ENCODE measurements at regions not wholly inside any gene's neighbourhood (a gene's known extent, or its start where the extent isn't known, plus 50 kb on each side); places are given as distances from the start of the nearest gene placed in this dataset.
"Not testable (repeated sequence)": the region's sequence is repeated elsewhere in the genome, so short reads cannot be mapped to it uniquely, and the experiment has no call there.

- no peak for DNase-seq (ENCODE audit: low spot score)
These were observed 478.9 kb upstream of the LMO3 start for GRCh38 chr12:17084831-17085230.

DNA sequence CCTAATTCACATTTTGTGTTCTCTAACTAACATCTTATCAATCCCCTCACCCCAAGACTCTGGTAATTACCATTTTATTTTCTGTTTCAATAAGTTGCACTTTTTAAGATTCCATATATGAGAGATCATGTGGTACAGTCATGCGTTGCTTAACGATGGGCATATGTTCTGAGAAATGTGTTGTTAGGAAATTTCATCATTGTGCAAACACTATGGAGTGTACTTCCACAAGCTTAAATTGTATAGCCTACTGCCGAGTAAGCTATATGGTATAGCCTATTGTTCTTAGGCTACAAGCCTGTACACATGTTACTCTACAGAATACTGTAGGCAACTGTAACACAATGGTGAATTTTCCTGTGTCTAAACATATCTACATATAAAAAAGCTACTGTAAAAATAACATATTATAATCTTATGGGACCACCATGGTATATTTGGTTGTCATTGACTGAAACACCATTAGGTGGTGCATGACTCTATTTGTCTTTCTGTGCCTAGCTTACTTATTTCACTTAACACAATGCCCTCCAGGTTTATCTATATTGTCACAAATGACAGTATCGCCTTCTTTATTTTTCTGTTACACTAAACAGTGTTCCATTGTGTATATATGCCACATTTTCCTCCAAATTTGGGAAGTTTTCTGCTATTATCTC is 473.4 kb upstream of the LMO3 start:
- no peak for DNase-seq (ENCODE audit: low spot score)

- DNase-seq (ENCODE audit: low spot score) = no peak
These were observed 471.6 kb upstream of the LMO3 start for GRCh38 chr12:17077594-17077993.

GRCh38 chr12:17076811-17077210 is 470.8 kb upstream of the LMO3 start:
- DNase-seq (ENCODE audit: low spot score) = no peak

- DNase-seq (ENCODE audit: low spot score) = no peak
These were observed 470.2 kb upstream of the LMO3 start for GRCh38 chr12:17076028-17076744.

DNA sequence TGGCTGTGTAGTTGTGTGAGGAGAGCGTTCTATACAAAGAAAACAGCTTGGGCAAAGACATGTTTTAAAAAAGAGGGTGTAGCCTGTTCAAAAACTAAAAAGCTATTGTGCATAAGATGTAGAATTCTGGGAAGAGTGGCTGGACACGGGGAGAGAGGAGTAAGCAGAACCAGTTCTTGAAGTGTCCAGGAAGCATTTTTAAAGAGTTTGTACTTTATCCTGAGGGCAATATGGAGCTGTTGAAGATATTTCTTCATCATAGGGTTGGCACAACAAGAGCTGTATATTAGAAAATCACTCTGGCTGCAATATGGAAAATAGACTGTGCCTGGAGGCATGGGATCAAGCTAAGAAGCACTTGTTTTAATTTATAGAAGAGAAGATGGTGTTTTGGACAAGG is 458.9 kb upstream of the LMO3 start:
- DNase-seq (ENCODE audit: low spot score) = no peak

- no peak for DNase-seq (ENCODE audit: low spot score)
These were observed 456.5 kb upstream of the LMO3 start for GRCh38 chr12:17062267-17063036.

DNA sequence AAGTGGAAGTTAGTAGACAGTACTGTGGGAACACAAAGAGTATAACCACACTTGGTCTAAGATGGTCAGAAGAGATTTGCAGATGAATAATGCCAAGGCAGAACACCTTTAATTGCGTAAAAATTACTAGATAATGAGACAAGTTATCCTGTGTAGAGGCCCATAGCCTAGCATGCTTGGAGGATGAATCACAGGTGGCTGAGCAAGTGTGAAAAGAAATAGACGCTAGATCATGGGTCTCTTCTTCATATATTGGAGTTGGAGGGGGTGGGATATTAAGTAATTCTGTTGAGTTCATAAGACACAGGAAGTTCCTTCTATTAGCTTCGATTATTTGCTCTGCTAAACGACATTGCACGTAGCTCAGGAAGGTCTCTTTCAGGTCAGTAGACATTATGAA is 454.3 kb upstream of the LMO3 start:
- no peak for DNase-seq (ENCODE audit: low spot score)

DNA sequence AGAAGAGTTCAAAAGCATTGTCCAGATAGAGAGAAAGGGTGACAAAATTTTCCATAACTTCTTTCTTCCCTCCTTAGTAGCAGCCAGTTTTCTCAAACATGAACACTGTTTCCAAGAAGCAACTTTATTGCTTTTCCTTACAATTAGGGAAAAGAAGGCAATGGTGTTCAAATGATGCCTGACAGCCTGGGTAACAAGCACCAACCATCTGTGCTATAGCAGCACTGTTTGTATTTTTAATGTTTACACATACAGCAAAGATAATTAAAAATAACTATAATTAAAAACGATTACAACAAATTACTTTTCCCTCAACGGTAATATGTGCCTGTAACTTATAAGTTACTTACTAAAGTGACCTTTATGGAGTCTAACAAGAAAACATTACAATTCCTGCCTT is 450.6 kb upstream of the LMO3 start:
- DNase-seq (ENCODE audit: low spot score) = no peak

GRCh38 chr12:17038923-17039322 is 433.0 kb upstream of the LMO3 start:
- DNase-seq (ENCODE audit: low spot score) = no peak

DNA sequence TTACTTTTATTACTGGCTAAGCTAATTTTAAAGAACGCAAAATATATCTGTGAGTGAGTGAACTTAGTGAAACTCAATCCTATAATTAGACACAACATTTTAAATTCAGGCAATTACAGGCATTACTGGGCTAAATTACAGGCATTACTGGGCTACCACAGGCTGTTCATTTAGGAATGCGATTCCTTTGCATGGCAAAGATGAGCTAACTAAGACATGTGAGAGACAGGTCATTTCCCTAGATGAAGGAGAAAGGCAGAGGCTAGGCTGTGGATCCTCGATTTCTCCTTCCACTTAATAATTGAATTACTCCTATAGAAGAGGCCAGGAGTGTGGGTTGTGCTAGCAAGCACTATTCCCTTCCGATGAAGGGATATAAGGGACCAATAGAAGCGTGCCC is 429.4 kb upstream of the LMO3 start:
- DNase-seq (ENCODE audit: low spot score) = no peak

GRCh38 chr12:17030338-17030737 is 424.4 kb upstream of the LMO3 start:
- DNase-seq (ENCODE audit: low spot score) = no peak

GRCh38 chr12:17028348-17028747 is 422.4 kb upstream of the LMO3 start:
- DNase-seq (ENCODE audit: low spot score) = no peak

DNA sequence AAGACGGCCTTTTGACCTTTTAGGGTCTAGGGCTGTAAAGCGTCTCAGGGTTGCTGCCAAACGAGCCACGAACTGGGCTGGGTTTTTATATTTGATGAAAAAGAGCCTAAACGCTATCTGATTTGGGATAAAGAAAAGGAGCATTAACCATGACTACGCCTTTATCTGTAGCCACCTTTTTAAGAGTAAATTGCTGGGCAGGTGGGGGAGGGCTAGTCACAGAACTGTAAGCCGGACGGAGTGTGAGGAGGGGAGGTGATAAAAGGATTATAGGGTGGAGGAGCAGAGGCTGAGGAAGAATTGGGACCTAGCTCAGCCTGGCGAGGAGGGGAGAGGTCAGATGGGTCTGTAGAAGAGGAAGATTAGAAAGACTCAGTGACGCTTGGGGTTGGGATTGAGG is 419.5 kb upstream of the LMO3 start:
- not testable (repeated sequence) for DNase-seq (ENCODE audit: low spot score)

DNA sequence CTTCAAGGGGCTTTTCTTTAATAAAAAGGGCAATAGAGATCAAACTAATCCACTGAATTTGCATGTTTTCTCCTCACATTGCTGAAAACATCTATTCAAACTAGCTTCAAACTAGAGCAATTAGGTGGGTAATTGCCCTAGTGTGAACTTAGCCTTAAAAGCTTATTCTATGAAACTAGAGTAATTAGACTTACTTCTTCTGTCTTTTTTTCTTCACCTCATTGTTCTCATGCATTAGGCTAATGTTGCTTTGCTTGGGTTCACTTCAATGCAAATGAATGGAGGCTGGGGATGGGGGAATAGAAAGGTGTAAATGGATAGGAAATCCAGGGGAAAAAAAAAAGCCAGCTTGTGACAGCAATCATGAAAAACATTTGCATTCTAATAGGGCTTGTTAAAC is 414.8 kb upstream of the LMO3 start:
- DNase-seq (ENCODE audit: low spot score) = no peak

DNA sequence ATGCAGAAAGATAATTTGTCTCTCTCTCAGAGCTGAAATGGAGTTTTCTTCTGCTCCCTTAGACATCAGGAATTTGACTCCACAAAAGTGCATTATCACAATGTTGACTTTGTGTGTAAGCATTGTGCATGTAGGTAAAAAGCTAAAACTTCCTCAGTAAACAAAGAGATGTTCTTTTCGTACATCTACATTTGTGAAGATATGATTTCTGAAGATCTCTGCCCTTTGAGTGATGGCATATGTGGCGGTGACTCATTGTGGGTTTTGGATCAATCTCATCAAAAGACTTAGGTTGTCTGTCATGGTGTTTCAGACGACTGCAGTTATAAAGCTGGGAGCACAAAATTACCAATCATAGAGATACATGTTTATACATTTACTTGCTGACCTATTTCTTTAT is 411.4 kb upstream of the LMO3 start:
- no peak for DNase-seq (ENCODE audit: low spot score)

DNA sequence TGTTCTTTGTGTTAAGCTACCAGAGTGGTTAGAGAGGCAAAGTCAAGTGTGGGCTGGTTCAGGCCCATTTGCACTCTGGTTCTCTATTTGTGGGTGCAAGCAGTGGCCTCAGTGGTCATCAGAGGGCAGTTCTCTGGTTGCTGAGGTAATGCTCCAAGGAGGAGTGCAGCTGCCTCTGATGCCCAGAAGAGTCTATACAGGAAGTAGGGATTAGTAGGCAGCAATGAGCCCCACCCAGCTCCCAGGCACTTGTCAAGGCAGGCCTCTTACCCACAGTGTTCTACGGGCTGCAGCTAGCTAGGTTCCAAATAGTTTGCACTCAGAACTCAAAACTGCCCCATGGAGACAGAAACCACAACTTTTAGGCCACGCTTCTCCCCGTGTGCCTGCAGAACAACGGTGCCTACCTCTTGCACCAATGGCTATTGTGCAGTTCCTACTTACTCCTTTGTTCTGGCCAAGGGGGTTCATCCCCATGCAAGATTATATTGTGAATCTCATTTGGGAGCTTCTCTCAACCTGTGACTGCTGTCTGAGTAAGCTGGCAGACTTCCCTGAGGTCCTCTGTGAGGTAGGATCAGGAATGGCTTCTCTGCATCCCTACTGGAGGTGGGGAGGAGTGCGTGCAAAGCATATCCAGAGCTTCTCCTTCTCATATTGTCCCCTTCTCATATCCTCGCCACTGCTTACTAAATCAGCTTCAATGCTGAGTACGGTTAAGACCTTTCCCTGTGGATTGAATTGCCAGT is 410.3 kb upstream of the LMO3 start:
- no peak for DNase-seq (ENCODE audit: low spot score)

GRCh38 chr12:17015501-17015900 is 409.5 kb upstream of the LMO3 start:
- no peak for DNase-seq (ENCODE audit: low spot score)

GRCh38 chr12:17007442-17008040 is 401.6 kb upstream of the LMO3 start:
- DNase-seq (ENCODE audit: low spot score) = not testable (repeated sequence)

DNA sequence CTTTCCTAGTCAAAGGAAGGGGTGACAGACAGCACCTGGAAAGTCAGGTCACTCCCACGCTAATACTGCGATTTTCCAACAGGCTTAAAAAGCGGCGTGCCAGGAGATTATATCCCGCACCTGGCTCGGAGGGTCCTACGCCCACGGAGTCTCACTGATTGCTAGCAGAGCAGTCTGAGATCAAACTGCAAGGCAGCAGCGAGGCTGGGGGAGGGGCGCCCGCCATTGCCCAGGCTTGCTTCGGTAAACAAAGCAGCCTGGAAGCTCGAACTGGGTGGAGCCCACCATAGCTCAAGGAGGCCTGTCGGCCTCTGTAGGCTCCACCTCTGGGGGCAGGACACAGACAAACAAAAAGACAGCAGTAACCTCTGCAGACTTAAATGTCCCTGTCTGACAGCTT is 392.6 kb upstream of the LMO3 start:
- not testable (repeated sequence) for DNase-seq (ENCODE audit: low spot score)

DNA sequence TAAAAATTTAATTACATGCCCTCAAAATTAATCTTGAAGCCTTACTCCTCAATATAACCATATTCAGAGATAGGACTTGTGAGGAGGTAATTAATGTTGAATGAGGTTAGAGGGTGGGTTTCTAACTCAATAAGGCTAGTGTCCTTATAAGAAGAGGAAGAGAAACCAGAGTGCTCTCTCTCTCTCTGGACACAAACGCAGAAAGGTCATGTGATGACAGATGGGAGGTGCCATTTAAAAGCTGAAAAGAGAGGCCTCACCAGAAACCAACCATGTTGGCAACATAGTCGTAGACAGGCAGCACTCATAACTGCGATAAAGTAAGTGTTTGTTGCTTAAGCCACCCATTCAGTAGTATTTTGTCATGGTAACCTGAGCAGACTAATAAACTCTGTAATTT is 378.5 kb upstream of the LMO3 start:
- no peak for DNase-seq (ENCODE audit: low spot score)
